IPS-18a (cell line): ENCODE measurements at regions not wholly inside any gene's neighbourhood (a gene's known extent, or its start where the extent isn't known, plus 50 kb on each side); places are given as distances from the start of the nearest gene placed in this dataset.

ENCODE experiments used
- H3K27ac ChIP-seq: one replicate; pipeline ENCODE4 v1.5.1; 2013; ENCODE audit warnings: low read length
- H3K27me3 ChIP-seq: one replicate; pipeline ENCODE4 v1.6.1; 2013; ENCODE audit warnings: mild to moderate bottlenecking, low read length; ENCODE audit not compliant: control insufficient read depth, insufficient read depth
- H3K36me3 ChIP-seq: one replicate; pipeline ENCODE4 v1.6.1; 2013; ENCODE audit warnings: low read depth, low read length; ENCODE audit not compliant: control insufficient read depth
- H3K4me1 ChIP-seq: one replicate; pipeline ENCODE4 v1.6.1; 2013; ENCODE audit warnings: low read depth, low read length; ENCODE audit not compliant: control insufficient read depth
- H3K4me3 ChIP-seq: one replicate; pipeline ENCODE4 v1.5.1; 2013; ENCODE audit warnings: low read length
- H3K9ac ChIP-seq: one replicate; pipeline ENCODE4 v1.6.1; 2013; ENCODE audit warnings: mild to moderate bottlenecking, low read length, moderate library complexity
- H3K9me3 ChIP-seq: one replicate; pipeline ENCODE4 v1.6.1; 2013; ENCODE audit warnings: low read depth, low read length; ENCODE audit not compliant: control insufficient read depth

DNA sequence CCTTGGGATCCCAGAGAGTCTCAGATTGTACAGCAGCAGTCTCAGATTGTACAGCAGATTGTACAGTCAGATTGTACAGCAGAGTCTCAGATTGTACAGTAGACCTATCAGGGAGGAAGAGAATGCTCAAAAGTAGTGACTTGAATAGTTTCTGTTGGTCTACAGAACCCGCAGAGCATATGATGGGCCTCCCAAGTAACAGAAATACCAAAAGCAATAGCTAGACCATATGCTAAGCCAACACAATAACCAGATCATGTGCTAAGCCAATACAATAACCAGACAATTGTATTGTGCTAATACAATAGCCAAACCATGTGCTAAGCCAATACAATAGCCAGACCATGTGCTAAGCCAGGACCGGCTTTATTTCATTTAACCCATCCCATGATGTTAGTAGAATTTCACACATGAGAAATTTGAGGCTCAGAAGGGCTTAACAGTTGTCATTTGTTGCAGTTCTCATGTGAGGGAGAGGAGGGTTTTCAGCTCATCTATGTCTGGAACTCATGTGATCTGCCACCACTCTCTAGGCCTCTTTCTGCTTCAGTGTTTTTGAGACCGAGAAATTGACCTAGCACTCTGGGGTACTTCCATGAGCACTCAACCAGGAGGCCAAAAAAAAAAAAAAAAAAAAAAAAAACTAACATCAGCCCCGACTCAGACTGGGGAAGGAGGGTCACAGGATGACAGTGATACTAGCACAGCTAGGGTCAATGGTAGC is 144.0 kb downstream of the SOX9 start:
- Histone ChIP-seq H3K27ac (no peak overlapping the region), H3K4me3 (no peak overlapping the region), H3K36me3 (no peaks in the 10 kb centered on the region), H3K4me1 (peaks cover 22% of the 10 kb centered on the region), H3K9ac (no peak overlapping the region), H3K27me3 (no peaks in the 10 kb centered on the region), H3K9me3 (no peaks in the 10 kb centered on the region)

DNA sequence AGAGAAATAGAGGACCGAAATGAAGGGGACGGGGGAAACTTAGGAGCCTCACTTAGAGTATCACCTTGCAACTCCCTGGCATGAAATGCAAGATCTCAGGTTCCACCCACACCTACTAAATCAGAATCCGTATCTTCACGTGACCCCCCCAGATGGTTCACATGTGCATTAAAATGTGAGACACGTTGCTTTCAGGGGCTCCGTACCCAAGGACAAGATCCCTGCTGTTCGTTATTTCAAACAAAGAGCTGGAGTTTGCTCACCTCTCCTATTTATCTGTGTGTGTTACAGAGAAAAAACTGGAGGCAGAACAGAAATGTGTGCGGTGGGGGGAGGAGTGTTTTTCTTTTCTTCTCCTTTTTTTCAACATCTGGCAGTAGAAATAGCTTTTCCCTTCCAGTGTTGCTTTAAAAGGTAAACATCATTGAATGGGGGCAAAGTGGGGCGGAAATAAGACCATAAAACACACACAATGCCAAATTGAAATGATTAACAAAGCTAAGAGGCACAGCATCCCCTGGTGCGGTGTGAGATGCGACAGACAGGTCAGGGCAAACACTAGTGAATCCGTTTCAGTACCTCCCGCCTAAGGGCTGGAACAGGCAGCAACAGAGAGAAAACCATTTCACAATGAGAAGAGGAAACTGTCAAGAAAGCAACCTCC is 145.4 kb downstream of the SOX9 start:
- H3K36me3 ChIP-seq: no peaks in the 10 kb centered on the region
- peaks cover 22% of the 10 kb centered on the region for H3K4me1 ChIP-seq
- H3K27me3 ChIP-seq: no peaks in the 10 kb centered on the region
- no peak overlapping the region for H3K4me3 ChIP-seq
- H3K9me3 ChIP-seq: no peaks in the 10 kb centered on the region
- no peak overlapping the region for H3K9ac ChIP-seq
- no peak overlapping the region for H3K27ac ChIP-seq

DNA sequence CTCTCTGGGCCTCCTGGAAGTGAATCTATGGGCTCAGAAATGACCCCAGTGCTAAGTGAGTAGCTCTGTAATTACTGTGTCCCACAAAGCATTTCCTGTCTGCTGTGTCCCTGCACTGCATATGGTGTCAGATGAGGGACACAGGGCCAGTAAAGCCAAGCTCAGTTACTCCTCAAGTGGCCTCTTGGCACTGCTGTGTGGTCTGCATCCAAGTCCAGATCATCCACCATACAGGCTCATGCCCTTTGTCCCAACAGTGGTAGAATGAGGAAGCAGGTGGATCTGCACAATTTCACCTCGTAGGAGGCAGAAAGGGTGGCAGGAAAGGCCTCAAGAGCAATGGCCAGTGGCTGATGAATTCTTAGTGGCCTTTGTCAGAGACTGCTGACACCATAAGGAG is 146.8 kb downstream of the SOX9 start:
- peaks cover 22% of the 10 kb centered on the region for H3K4me1 ChIP-seq
- H3K4me3 ChIP-seq: no peak overlapping the region
- H3K9me3 ChIP-seq: no peaks in the 10 kb centered on the region
- H3K36me3 ChIP-seq: no peaks in the 10 kb centered on the region
- no peaks in the 10 kb centered on the region for H3K27me3 ChIP-seq
- no peak overlapping the region for H3K27ac ChIP-seq
- H3K9ac ChIP-seq: no peak overlapping the region

DNA sequence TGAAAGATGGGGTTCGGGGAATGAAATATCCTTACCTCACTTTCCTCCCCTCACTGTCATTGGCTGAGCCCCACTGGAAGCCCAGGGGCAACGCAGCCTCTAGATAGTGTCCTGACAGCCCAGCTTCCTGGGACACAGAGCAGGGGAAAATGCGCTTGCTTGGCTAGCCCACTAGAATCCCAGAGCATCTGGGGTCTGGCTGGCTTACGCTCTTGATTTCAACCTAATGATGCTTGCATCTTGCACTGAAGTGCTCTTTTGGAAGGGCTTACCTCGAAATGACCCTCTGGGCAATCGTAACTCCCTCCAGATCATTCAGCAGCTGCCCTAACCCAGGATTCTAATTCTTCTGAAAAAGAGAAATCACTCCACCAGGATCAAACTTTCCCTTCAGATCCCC is 147.6 kb downstream of the SOX9 start:
- Histone ChIP-seq H3K4me3 (no peak overlapping the region), H3K9ac (no peak overlapping the region), H3K4me1 (peaks cover 22% of the 10 kb centered on the region), H3K27ac (no peak overlapping the region), H3K9me3 (no peaks in the 10 kb centered on the region), H3K36me3 (no peaks in the 10 kb centered on the region), H3K27me3 (no peaks in the 10 kb centered on the region)

DNA sequence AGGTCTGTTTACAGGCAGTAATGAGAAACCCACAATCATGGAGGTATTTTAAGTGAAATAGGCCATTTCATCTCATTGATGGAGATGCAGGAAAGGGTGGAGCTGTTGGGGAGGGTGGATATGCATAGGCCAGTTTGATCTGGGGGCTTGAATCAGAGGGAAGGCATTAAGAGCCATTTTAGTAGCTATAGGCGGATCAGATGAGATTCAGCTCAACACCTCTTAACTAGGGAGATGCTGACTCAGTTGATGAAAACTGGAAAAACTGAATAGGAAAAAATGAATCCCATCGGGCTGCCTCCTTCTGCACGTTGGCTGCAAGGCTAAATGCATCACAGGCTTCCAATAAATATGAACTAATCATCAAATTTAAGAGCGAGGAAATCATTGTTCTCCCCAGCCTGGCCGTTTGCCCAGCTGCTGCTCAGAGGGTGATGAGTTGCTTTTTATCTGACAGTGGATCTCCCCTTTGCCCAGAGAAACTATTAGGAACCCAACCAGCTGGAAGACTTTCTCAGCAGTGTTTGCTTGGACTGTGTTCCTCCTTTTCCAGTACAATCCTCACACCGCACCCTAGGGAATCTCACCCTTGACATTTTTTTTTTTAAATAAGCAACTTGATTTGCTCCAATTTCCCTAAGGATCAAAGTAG is 149.6 kb downstream of the SOX9 start:
- Histone ChIP-seq H3K36me3 (no peaks in the 10 kb centered on the region), H3K4me3 (no peak overlapping the region), H3K27ac (no peak overlapping the region), H3K9me3 (no peaks in the 10 kb centered on the region), H3K9ac (no peak overlapping the region), H3K4me1 (peaks cover 22% of the 10 kb centered on the region), H3K27me3 (no peaks in the 10 kb centered on the region)

DNA sequence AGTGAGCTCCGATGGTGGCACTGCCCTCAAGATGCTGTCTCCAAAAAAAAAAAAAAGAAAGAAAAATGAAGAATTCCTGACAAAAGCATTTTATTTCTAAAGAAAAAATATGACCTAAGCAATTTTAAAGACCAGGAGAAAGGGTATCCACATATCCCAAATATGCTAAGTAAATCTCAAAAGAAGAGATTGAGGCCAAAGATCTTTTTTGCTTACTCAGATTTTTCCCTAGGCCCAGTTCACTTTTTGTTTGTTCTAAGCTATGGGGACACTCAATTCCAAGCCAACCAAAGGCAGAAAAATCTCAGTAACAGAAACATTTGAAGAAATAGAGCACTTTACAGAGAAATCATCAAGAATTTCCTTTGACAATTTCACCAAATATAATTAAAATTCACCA is 150.8 kb downstream of the SOX9 start:
- Histone ChIP-seq H3K9me3 (no peaks in the 10 kb centered on the region), H3K9ac (no peak overlapping the region), H3K36me3 (no peaks in the 10 kb centered on the region), H3K27ac (no peak overlapping the region), H3K27me3 (no peaks in the 10 kb centered on the region), H3K4me3 (no peak overlapping the region), H3K4me1 (peaks cover 11% of the 10 kb centered on the region)

DNA sequence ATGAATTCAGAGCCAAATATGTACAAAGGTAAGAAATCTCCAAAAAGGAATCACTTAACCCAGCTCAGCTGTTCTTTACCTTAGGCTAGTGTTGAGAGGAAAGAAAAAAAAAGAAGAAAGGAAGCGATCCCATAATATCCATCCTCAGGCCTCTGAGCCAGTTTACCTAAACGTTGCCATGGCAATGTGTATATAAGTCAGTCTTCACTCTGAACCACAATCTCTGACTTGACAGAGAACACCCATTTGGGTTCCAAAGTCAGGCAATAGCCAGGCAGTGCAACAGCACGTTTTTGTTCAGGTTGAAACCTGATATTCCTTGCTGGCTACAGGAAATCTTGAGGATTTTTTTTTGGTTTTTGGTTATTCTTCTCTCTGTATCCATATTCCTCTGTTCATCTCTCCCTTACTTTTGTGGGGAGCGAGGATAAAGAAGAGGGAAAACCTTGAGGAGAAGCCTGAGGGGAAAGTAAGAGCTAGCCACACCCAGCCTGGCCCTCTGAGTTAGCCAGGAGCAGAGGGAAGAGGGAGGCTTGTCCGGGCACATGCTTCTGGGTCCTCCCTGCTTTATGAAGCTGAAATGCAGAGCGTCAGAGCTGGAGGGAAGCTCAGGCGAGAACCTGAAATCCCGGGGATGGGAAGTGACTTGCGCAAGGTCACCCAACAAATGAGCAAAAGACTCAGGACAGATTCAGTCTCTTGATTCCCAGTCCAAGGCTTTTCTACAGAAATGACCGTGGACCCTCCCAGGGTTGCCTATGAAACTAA is 152.7 kb downstream of the SOX9 start:
- H3K27me3 ChIP-seq: no peaks in the 10 kb centered on the region
- H3K36me3 ChIP-seq: no peaks in the 10 kb centered on the region
- no peak overlapping the region for H3K27ac ChIP-seq
- H3K4me3 ChIP-seq: no peak overlapping the region
- H3K9me3 ChIP-seq: no peaks in the 10 kb centered on the region
- H3K9ac ChIP-seq: no peak overlapping the region
- H3K4me1 ChIP-seq: peaks cover 9% of the 10 kb centered on the region

DNA sequence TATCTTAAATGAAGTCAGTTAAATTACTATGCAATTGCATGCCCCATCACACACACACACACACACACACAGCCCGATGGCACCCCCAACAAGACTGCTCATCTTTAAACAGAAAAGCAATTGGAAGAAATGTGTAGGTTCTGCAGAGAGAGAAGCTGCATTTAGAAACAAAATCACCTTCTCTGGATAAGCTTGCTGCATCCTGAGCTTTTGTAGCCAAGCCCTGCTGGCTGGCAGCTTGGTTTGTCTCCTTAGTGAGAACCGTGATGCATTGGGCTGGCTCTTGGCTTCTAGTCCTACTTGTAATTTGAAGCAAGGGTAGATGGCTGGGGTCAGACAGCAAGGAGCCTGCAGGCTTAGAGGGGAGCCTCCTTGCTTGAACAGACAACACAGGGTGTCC is 153.8 kb downstream of the SOX9 start:
- H3K9me3 ChIP-seq: no peaks in the 10 kb centered on the region

DNA sequence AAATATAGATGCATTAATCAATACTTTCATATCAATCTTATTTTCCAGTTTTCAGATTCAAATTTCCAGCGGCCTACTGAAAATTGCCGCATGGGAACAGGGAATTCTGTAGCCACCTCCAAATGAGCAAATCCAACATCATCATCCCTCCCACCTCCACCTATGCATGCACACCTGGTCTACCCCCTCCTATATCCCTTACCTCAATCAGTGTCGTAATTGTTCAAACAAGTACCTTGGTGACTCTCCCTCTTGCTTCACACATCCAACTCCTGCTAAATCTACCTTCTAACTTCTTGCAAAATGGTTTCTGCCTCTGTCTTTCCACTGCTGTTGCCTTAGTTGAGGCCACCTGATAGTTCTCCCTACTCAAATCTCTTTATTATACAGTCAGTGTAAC is 160.1 kb downstream of the SOX9 start:
- no peak overlapping the region for H3K4me3 ChIP-seq
- H3K9ac ChIP-seq: no peak overlapping the region
- H3K27me3 ChIP-seq: no peaks in the 10 kb centered on the region
- no peak overlapping the region for H3K27ac ChIP-seq
- no peaks in the 10 kb centered on the region for H3K9me3 ChIP-seq
- H3K36me3 ChIP-seq: no peaks in the 10 kb centered on the region
- no peaks in the 10 kb centered on the region for H3K4me1 ChIP-seq

More for the DNA sequence above, 153.8 kb downstream of the SOX9 start:
- no peak overlapping the region for H3K27ac ChIP-seq
- no peak overlapping the region for H3K4me3 ChIP-seq
- H3K4me1 ChIP-seq: no peaks in the 10 kb centered on the region
- H3K27me3 ChIP-seq: no peaks in the 10 kb centered on the region
- no peak overlapping the region for H3K9ac ChIP-seq
- H3K36me3 ChIP-seq: no peaks in the 10 kb centered on the region

DNA sequence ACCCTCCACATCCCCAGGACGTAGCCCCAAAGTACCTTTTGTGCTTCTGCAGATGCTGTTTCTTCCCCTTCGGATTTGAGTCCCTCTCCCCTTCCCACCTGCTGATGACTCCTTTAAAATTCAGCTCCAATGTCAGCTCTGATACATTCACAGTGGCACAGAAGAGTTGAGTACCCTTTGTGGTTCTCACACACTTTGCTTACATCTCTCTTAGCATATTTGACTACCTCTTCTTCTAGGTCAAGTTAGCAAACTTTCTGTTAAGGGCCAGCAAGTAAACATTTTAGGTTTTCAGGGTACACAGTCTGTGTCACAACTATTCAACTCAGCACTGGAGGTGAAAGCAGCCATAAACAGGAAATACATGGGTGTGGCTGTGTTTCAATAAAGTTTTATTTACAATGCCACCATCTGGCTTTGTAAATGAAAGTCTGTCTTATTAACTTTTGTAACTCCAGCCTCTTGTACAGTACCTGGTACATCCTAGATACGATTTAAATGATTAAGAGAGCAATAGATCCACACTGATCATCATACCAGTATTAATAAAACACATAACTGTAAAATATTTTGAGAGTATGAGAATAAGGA is 161.7 kb downstream of the SOX9 start:
- no peak overlapping the region for H3K9ac ChIP-seq
- H3K4me3 ChIP-seq: no peak overlapping the region
- no peaks in the 10 kb centered on the region for H3K36me3 ChIP-seq
- H3K27ac ChIP-seq: no peak overlapping the region
- H3K27me3 ChIP-seq: no peaks in the 10 kb centered on the region
- no peaks in the 10 kb centered on the region for H3K9me3 ChIP-seq
- H3K4me1 ChIP-seq: no peaks in the 10 kb centered on the region

DNA sequence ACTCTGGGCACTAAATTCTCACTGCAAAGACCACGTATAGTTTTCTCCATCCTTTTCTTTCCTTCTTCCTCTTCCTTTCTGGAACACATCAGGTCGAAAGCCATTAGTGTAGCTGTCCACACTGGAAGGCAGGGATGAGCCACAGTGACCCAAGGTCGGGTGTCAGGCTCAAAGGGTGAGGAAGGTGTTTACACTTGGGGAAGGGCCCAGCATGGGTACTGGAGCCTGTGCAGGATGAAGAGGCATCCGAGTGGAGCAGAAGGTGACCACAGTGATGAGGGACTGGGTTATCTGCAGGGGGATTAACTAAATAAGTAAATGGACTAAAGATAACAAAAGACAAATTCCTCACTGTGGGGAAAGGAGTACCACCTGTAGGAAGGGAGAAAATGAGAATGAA is 164.0 kb downstream of the SOX9 start:
- Histone ChIP-seq H3K27me3 (no peaks in the 10 kb centered on the region), H3K4me1 (no peaks in the 10 kb centered on the region), H3K36me3 (no peaks in the 10 kb centered on the region), H3K9me3 (no peaks in the 10 kb centered on the region), H3K4me3 (no peak overlapping the region), H3K27ac (no peak overlapping the region), H3K9ac (no peak overlapping the region)
